ENCODE measurements at regions not wholly inside any gene's neighbourhood (a gene's known extent, or its start where the extent isn't known, plus 50 kb on each side); places are given as distances from the start of the nearest gene placed in this dataset.
A peak's percentile ranks its signal among the peaks of the same experiment; 100 is the strongest.

GRCh38 chr16:79359082-79359481 is 241.5 kb downstream of the MAF start:
- Histone ChIP-seq H3K9me3 (ENCODE audit: control insufficient read depth, low read length) (no peaks in the 10 kb centered on the region), H3K4me1 (ENCODE audit: control insufficient read depth, insufficient read depth, low read length) (peaks cover 2% of the 10 kb centered on the region), H3K27ac (ENCODE audit: low read length) (no peak overlapping the region), H3K27me3 (ENCODE audit: control insufficient read depth, insufficient read depth) (no peaks in the 10 kb centered on the region), H3K4me3 (ENCODE audit: low read length) (no peak overlapping the region)
- 79% methylated on average over 4 of the region's 4 CpGs for WGBS
- no peak for ATAC-seq
- intact Hi-C loops (cut with DNase I) = no loop called here
- no peak for DNase-seq

GRCh38 chr16:79358188-79358587 is 242.3 kb downstream of the MAF start:
- intact Hi-C loops (cut with DNase I) = no loop called here
- H3K27ac ChIP-seq (ENCODE audit: low read length) = no peak overlapping the region
- H3K9me3 ChIP-seq (ENCODE audit: control insufficient read depth, low read length) = no peaks in the 10 kb centered on the region
- H3K27me3 ChIP-seq (ENCODE audit: control insufficient read depth, insufficient read depth) = no peaks in the 10 kb centered on the region
- DNase-seq (no peak), ATAC-seq (peak in 1 of 2 donors; percentile 32)
- 76% methylated on average over 9 of the region's 9 CpGs for WGBS
- H3K4me3 ChIP-seq (ENCODE audit: low read length) = no peak overlapping the region
- peaks cover 2% of the 10 kb centered on the region for H3K4me1 ChIP-seq (ENCODE audit: control insufficient read depth, insufficient read depth, low read length)

- intact Hi-C loops (cut with DNase I) = no loop called here
- no peak overlapping the region for H3K4me3 ChIP-seq (ENCODE audit: low read length)
- DNase-seq (no peak), ATAC-seq (no peak)
- no peaks in the 10 kb centered on the region for H3K9me3 ChIP-seq (ENCODE audit: control insufficient read depth, low read length)
- peaks cover 6% of the 10 kb centered on the region for H3K4me1 ChIP-seq (ENCODE audit: control insufficient read depth, insufficient read depth, low read length)
- H3K27me3 ChIP-seq (ENCODE audit: control insufficient read depth, insufficient read depth) = no peaks in the 10 kb centered on the region
- 78% methylated on average over 15 of the region's 15 CpGs for WGBS
- no peak overlapping the region for H3K27ac ChIP-seq (ENCODE audit: low read length)
These were observed 244.8 kb downstream of the MAF start for GRCh38 chr16:79355600-79356358.

GRCh38 chr16:79351927-79352326 is 248.6 kb downstream of the MAF start:
- no peak for DNase-seq
- peak in 1 of 2 donors; percentile 75 for ATAC-seq
- WGBS = 67% methylated on average over 7 of the region's 7 CpGs
- peaks cover 6% of the 10 kb centered on the region for H3K4me1 ChIP-seq (ENCODE audit: control insufficient read depth, insufficient read depth, low read length)
- H3K4me3 ChIP-seq (ENCODE audit: low read length) = no peak overlapping the region
- no peaks in the 10 kb centered on the region for H3K27me3 ChIP-seq (ENCODE audit: control insufficient read depth, insufficient read depth)
- no peak overlapping the region for H3K27ac ChIP-seq (ENCODE audit: low read length)
- no peaks in the 10 kb centered on the region for H3K9me3 ChIP-seq (ENCODE audit: control insufficient read depth, low read length)
- intact Hi-C loops (cut with DNase I) = no loop called here

GRCh38 chr16:79349803-79350202 is 250.7 kb downstream of the MAF start:
- H3K9me3 ChIP-seq (ENCODE audit: control insufficient read depth, low read length) = no peaks in the 10 kb centered on the region
- intact Hi-C loops (cut with DNase I) = no loop called here
- no peak for DNase-seq
- no peak overlapping the region for H3K27ac ChIP-seq (ENCODE audit: low read length)
- peaks cover 3% of the 10 kb centered on the region for H3K4me1 ChIP-seq (ENCODE audit: control insufficient read depth, insufficient read depth, low read length)
- 94% methylated on average over 3 of the region's 3 CpGs for WGBS
- no peaks in the 10 kb centered on the region for H3K27me3 ChIP-seq (ENCODE audit: control insufficient read depth, insufficient read depth)
- no peak overlapping the region for H3K4me3 ChIP-seq (ENCODE audit: low read length)
- ATAC-seq = no peak

- intact Hi-C loops (cut with DNase I) = no loop called here
- ATAC-seq (no peak), DNase-seq (no peak)
- H3K27me3 ChIP-seq (ENCODE audit: control insufficient read depth, insufficient read depth) = no peaks in the 10 kb centered on the region
- no peak overlapping the region for H3K4me3 ChIP-seq (ENCODE audit: low read length)
- H3K27ac ChIP-seq (ENCODE audit: low read length) = no peak overlapping the region
- peaks cover 3% of the 10 kb centered on the region for H3K4me1 ChIP-seq (ENCODE audit: control insufficient read depth, insufficient read depth, low read length)
- H3K9me3 ChIP-seq (ENCODE audit: control insufficient read depth, low read length) = no peaks in the 10 kb centered on the region
- WGBS = 89% methylated on average over 11 of the region's 11 CpGs
These were observed 251.8 kb downstream of the MAF start for GRCh38 chr16:79348521-79349306.

DNA sequence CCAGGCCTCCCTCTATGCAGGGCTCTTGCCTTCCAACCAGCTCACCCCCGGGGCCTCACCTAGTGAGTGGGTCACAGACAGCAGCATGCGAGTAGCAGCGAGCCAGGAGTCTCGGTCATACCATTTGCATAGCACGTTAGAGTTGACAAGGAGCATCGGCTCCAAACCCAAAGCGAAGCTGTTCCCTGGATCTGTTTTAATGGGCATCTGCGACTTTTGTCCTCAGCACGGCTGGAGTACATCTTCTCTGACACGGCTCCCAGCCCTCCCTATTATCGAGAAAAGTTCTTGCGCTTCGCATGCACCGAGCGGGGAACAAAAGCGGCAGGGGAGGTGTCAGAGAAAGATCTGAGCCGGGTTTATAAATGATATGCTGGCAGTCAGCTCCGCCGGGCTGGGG is 253.3 kb downstream of the MAF start:
- no peak for DNase-seq
- Histone ChIP-seq H3K4me3 (ENCODE audit: low read length) (peak overlapping the region; percentile 26), H3K27ac (ENCODE audit: low read length) (no peak overlapping the region), H3K27me3 (ENCODE audit: control insufficient read depth, insufficient read depth) (no peaks in the 10 kb centered on the region), H3K4me1 (ENCODE audit: control insufficient read depth, insufficient read depth, low read length) (peaks cover 3% of the 10 kb centered on the region), H3K9me3 (ENCODE audit: control insufficient read depth, low read length) (no peaks in the 10 kb centered on the region)
- WGBS = 49% methylated on average over 19 of the region's 19 CpGs
- intact Hi-C loops (cut with DNase I) = no loop called here
- ATAC-seq = peak in 1 of 2 donors; percentile 17

- DNase-seq = no peak
- WGBS = 36% methylated on average over 7 of the region's 7 CpGs
- no peak for ATAC-seq
- H3K9me3 ChIP-seq (ENCODE audit: control insufficient read depth, low read length) = no peaks in the 10 kb centered on the region
- H3K27ac ChIP-seq (ENCODE audit: low read length) = no peak overlapping the region
- H3K27me3 ChIP-seq (ENCODE audit: control insufficient read depth, insufficient read depth) = no peaks in the 10 kb centered on the region
- no peaks in the 10 kb centered on the region for H3K4me1 ChIP-seq (ENCODE audit: control insufficient read depth, insufficient read depth, low read length)
- H3K4me3 ChIP-seq (ENCODE audit: low read length) = no peak overlapping the region
- intact Hi-C loops (cut with DNase I) = no loop called here
These were observed 260.7 kb downstream of the MAF start for GRCh38 chr16:79339863-79340262.

- Histone ChIP-seq H3K27ac (ENCODE audit: low read length) (no peak overlapping the region), H3K27me3 (ENCODE audit: control insufficient read depth, insufficient read depth) (no peaks in the 10 kb centered on the region), H3K4me3 (ENCODE audit: low read length) (no peak overlapping the region), H3K4me1 (ENCODE audit: control insufficient read depth, insufficient read depth, low read length) (no peaks in the 10 kb centered on the region), H3K9me3 (ENCODE audit: control insufficient read depth, low read length) (no peaks in the 10 kb centered on the region)
- intact Hi-C loops (cut with DNase I) = no loop called here
- no peak for ATAC-seq
- 93% methylated on average over 7 of the region's 7 CpGs for WGBS
- DNase-seq = no peak
These were observed 262.6 kb downstream of the MAF start for GRCh38 chr16:79337906-79338305.

DNA sequence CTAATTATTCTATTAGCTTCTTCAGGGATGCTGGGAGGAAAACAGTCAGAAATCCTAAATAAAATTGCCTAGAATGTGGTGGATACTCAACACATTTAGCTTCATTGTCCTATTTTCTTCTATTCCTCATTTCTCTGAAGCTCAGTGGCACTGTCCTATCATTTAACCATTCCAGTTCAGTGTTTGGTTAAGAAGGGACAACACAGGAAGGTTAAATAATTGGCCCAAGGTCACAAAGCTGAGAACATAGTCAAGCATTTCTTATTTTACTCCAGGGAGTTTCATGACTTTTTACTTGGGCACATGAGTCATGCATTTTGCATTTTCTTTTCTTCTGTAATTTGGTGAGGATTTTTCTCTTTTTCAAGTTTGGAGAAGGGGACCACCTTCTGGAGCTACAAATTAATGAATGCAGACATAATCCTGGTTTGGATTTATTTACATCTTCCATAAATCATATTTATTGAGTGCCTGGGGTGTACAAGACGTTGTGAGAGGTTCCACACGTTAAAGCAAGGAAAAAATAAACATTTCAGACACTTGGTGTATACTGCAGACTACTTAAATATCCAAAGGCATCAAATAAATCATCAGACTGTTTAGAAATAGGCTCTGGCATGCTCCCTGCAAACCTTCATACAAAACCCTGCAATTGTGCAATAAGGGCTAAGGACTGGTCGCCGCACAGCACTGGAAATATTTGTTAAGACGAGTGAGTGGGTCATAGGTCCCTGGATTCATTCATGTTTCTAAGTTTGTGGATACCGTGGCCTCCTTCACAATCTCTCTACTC is 263.9 kb downstream of the MAF start:
- no peak for DNase-seq
- ATAC-seq = no peak
- H3K27ac ChIP-seq (ENCODE audit: low read length) = no peak overlapping the region
- H3K4me3 ChIP-seq (ENCODE audit: low read length) = no peak overlapping the region
- H3K27me3 ChIP-seq (ENCODE audit: control insufficient read depth, insufficient read depth) = no peaks in the 10 kb centered on the region
- H3K4me1 ChIP-seq (ENCODE audit: control insufficient read depth, insufficient read depth, low read length) = no peaks in the 10 kb centered on the region
- no peaks in the 10 kb centered on the region for H3K9me3 ChIP-seq (ENCODE audit: control insufficient read depth, low read length)
- intact Hi-C loops (cut with DNase I) = no loop called here
- 86% methylated on average over 6 of the region's 6 CpGs for WGBS

DNA sequence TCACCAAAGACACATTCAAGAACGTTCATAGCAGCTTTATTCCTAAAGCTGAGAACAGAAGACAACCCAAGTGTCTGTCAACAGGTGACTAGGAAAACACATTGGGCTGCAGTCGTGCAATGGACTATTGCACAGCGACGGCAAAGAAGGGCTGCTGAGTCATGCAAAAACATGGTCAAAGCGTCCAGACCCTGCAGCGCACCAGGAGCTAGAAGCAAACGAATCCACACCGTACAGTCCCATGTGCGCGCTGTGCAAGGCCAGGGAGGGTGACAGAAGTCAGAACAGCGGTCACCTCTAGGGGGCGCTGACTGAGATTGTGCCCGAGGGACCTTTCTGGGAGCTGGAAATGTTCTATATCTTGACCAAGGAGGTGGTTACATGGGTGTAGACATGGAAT is 266.4 kb downstream of the MAF start:
- no peak overlapping the region for H3K27ac ChIP-seq (ENCODE audit: low read length)
- no peaks in the 10 kb centered on the region for H3K9me3 ChIP-seq (ENCODE audit: control insufficient read depth, low read length)
- no peak overlapping the region for H3K4me3 ChIP-seq (ENCODE audit: low read length)
- WGBS = 75% methylated on average over 13 of the region's 13 CpGs
- H3K27me3 ChIP-seq (ENCODE audit: control insufficient read depth, insufficient read depth) = no peaks in the 10 kb centered on the region
- intact Hi-C loops (cut with DNase I) = no loop called here
- DNase-seq = peak in 1 of 3 donors; percentile 55
- no peaks in the 10 kb centered on the region for H3K4me1 ChIP-seq (ENCODE audit: control insufficient read depth, insufficient read depth, low read length)
- ATAC-seq = no peak

All from right cardiac atrium (tissue), 5 donors.